Right forelimb (tissue), 1 donor: ENCODE measurements at regions not wholly inside any gene's neighbourhood (a gene's known extent, or its start where the extent isn't known, plus 50 kb on each side); places are given as distances from the start of the nearest gene placed in this dataset.
"Not testable (repeated sequence)": the region's sequence is repeated elsewhere in the genome, so short reads cannot be mapped to it uniquely, and the experiment has no call there.

ENCODE experiments used
- DNase-seq: peaks from one replicate; pipeline ENCODE4 v3.0.0-alpha.2; 2018

DNA sequence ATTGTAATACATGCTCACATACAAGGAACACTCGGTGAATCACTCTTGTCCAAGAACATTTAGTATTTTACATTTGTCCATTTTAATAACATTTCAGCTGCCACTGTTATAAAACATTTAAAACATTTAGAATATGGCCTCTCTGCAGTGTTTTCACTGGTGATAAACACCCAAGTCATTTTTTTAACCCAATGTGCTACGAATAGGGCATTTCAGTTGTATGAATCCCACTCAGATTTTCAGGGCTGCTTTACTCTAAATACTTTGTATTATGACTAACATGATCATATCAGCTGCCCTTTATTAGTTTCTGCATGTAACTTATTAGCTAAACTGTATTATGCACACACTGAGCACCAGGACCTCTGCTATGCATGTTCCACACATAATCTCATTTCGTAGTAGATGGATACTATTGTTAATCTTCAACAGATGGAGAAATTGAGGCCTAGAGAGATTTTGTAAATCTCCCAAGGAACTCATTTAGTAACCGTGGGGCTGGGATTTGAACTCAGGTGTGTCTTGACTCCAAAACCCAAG is 148.6 kb upstream of the CDIN1 start:
- DNase-seq: no peak

GRCh38 chr15:36432161-36432560 is 147.3 kb upstream of the CDIN1 start:
- DNase-seq: no peak

- DNase-seq: no peak
Observed at GRCh38 chr15:36434177-36434576, 145.2 kb upstream of the CDIN1 start.

DNA sequence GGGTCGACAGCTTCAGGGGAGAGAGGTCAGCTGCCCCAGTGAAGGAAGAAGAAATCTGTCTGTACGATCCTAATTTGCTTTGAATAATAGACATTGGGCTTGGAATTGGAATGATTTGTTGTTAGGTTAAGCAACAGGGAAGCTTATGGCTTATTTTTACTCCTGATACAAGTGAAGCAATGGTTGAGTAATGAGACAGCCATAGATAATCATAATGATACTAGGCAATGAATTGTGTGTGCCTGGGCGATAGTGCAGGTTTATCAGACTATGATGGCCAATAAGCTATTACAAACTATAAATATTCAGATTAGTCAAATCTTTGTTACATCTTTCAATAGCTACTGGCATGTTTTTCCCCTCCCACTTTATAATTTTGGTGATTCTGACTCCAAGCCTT is 140.9 kb upstream of the CDIN1 start:
- DNase-seq: no peak

DNA sequence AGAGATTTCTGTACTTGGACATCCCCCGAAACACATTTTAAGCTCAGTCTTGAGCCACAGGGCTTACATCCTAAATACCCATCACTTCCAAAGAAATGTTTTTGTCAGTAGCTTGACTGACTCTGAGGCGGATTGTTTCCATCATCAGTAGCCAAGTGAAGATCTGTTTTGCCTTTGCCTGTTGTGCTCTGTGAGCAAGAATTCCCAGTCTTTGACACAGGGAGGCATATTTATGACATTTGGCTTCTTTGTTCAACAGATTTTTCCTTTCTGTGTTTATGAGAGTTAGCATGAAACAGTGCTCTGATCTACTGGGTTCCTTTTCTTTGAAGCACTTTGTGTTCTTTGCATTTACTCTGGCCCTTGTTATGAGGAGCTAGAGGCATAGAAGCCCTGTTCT is 132.1 kb upstream of the CDIN1 start:
- no peak for DNase-seq

- DNase-seq: no peak
Observed at GRCh38 chr15:36448418-36448817, 131.0 kb upstream of the CDIN1 start.

GRCh38 chr15:36449084-36449661 is 130.3 kb upstream of the CDIN1 start:
- DNase-seq: no peak

- DNase-seq: no peak
Observed at GRCh38 chr15:36449662-36450145, 129.7 kb upstream of the CDIN1 start.

DNA sequence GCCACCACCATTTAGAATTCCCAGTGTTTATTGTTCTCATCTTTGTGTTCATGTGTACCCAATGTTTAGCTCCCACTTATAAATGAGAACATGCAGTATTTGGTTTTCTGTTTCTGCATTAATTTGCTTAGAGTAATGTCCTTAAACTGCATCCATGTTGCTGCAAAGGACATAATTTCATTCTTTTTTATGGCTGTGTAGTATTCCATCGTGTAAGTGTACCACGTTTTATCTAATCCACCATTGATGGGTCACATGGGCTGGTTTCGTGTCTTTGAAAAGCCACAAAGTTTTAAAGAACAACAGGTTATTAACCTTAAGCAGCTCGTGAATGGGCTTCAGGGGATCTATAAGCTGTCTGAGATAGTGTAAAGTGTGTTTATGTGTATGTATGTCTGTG is 125.2 kb upstream of the CDIN1 start:
- not testable (repeated sequence) for DNase-seq

DNA sequence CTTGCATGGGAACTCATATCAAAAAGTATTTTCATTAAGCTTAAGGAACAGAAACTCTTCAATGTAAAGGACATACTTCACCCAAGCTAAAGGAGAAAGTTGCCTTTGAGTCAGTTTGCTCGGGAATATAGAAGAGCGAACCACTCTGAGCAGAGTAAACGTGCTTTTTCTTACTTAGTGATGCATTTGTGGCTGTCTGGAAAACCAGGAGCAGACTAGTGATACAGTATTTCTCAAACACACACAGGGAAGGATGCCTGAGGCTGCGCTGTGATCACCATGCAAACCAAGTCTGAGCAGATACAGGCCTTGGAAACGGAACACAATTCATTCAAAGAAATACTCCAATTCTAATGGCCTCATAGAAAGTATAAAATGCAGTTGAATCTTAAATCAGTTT is 121.0 kb upstream of the CDIN1 start:
- no peak for DNase-seq

DNA sequence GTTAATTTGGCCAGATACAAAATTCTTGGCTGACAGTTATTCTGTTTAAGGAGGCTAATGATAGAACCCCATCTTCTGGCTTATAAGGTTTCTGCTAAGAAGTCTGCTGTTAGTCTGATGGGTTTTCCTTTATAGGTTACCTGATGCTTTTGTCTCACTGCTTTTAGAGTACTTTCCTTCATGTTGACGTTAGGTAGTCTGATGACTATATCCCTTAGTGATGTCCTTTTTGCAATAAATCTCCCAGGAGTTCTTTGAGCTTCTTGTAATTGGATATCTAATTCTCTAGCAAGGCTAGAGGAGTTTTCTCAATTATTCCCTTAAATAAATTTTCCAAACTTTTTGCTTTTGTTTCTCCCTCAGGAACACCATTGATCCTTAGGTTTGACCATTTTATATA is 114.1 kb upstream of the CDIN1 start:
- no peak for DNase-seq

DNA sequence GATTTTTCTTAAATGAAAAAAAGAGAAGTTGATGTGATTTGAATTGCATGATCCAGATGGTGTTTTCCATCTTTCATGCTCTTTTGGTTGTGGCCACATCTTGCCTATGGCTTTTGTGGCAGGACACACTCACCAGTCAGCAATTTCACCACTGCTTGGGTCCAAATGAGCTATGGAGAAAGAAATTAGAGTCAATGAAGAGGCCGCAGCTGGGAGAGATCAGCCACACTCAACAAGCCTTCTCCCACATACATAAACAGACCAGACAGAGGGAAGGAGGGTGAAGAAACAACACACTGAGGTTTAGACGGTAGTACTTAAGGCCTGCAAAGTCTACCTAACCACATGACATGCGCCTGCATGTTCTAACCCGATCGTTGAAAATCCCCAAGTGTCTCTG is 110.7 kb upstream of the CDIN1 start:
- DNase-seq: no peak

DNA sequence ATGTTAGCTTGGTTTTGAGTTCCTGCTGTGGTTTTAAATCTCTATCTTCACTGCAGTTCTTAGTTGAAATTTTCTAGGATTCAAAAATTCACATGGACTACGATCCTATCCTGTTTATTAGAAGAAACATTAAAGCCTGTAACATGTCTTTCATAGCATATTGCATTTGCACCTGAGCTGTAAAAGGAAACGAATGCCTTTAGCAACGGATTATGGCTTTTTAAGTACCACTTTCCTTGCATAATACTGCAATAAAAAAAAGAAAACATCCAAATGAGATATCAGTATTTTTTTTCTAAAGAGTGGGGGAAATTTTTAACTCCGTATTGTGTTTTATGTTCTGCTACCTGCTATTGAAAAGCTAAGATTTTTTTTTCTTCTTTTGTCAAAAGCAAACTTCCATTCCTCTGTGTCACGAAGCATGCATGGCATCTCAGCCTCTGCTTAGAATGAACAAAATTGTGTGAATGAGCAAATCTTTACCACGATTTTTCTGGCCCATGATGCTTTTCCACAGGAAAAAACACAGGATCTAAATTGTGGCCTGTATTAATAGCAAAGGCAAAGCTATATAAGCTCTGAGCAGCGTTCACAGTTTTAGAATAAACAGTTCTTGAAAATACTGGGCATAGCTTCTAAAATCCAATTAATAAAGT is 110.0 kb upstream of the CDIN1 start:
- DNase-seq: no peak

- DNase-seq: no peak
Observed at GRCh38 chr15:36472672-36473071, 106.8 kb upstream of the CDIN1 start.

DNA sequence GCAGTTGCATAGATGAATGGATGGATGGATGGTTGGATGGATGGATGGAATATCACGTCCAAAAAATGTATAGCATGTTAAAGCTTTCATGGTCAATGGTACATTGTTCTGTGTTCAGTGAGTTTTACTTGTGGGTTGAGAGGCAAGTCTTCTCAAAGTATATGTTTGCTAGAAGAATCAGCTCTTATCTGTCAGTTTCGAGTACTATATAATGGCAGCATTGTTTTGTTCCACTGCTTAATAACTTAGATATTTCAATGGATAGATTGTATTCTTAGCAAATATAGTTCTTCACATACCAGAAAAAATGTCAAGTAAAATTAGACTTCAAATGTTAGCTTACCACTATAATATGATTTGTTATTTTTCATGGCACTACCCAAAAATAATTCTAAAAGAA is 100.9 kb upstream of the CDIN1 start:
- no peak for DNase-seq

GRCh38 chr15:36479200-36479896 is 100.1 kb upstream of the CDIN1 start:
- DNase-seq: no peak

DNA sequence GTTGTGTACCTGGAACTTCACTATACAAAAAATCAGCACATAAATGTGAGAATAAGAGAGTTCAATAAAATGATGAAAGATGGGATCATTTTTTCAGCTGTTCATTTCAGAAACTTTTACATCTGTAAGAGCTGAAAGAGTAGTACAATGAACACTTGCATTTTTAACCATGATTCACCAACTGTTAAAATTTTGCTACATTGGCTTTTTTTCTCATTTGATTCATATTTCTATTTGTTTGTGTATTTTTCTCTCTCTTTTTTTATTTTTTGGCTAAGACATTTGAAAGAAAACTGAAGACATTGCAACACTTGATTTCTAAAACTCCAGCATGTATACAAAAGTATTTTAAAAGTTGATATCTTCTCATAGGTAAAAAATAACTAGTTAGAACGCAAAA is 98.3 kb upstream of the CDIN1 start:
- DNase-seq: no peak

DNA sequence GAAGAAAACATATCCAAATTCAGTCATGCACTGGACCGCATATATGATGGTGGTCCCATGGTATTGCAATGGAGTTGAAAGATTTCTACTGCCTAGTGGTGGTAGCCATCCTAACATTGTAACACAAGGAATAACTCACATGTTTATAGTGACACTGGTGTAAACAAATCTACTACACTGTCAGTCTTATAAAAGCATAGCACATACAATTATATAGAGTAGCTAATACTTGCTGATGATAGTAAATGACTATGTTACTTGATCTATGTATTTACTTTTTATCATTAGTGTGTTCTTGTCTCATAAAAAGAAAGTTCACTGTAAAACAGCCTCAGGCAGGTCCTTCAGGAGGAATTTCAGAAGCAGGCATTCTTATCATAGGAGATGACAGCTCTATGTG is 96.0 kb upstream of the CDIN1 start:
- DNase-seq: no peak

DNA sequence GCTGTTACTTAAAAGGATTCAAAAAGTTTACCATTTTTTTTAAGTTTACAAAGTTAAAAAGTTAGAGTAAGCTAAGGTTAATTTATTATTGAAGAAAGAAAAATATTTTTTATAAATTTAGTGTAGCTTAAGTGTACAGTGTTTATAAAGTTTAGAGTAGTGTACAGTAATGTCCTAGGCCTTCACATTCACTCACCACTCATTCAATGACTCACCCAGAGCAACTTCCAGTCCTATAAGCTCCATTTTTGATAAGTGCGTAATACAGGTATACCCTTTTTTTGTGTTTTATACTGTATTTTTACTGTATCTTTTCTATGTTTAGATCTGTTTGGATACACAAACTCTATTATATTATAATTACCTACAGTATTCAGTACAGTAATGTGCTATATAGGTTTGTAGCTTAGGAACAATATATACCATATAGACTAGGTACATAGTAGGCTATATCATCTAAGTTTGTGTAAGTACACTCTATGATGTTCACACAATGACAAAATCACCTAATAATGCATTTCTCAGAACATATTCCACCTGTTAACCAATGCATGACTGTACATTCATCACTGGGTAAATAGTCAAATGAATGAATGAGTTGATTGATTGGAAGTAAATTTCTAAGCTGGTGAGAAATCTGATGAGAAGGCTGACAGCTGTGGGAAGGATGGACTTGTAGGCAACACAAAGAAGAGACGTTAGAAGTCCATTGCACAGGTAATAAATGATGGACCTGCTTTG is 95.2 kb upstream of the CDIN1 start:
- DNase-seq: no peak

GRCh38 chr15:36491912-36492311 is 87.5 kb upstream of the CDIN1 start:
- no peak for DNase-seq

DNA sequence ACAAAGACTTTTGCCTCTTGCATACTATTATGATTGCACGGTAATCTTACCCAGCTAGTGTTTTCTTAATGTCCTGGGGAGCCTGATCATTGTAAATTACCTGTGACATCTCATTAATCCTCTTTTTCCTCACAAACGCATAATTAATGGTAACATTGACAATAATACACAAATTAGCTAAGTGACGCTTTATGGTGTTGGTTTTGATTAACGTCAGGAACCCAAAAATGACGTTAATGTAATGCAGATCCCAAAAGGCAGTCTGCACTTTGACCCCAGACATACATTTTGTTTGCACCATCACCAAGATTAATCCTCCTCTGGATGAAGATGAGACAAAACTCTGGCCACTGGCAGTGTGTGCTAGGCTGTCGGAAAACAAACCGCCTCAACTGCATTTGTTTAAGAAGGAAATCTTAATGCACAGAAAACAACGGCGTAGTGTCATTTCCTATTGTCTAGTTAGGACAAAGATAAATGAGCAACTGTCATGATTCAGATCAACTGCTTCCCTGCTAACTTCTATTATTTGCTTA is 83.9 kb upstream of the CDIN1 start:
- DNase-seq: no peak

DNA sequence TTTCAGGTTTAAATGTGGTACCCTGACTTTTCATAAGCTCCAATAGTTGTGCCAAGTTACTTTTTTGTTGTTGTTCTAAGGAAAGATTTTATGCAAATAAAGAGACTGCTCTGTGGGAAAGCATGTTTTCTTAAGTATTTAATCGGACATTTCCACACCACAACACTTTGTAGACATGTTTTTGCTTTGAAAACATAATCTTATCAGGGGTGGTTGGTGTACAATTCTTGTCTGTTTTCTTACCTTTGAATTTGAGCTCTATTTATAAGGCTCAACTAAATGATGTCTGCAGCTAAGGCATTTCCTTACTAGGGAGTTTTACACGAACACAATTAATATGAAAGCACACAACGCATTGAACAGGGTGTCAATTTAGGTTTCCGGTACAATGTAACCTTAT is 81.5 kb upstream of the CDIN1 start:
- no peak for DNase-seq

DNA sequence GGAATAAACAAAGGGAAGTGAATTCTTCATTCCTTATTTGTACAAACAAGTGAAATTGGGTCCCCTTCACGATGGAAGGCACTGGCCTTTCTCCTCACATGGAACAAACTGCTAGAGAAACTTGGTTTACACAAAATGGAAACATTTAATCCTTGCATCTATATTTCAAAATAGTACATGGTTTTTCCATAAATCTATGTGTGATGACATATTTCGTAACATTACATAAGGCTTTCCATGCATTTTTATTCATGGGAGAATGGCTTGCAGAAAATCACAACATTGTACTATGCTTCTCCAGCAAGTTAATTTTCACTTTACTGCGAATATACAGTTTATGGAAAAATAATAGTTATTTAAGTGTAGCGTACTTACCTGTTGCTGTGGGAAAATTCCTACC is 81.0 kb upstream of the CDIN1 start:
- no peak for DNase-seq
